ENCODE measurements at regions not wholly inside any gene's neighbourhood (a gene's known extent, or its start where the extent isn't known, plus 50 kb on each side); places are given as distances from the start of the nearest gene placed in this dataset.

GRCh38 chr2:12649602-12650400, 66.9 kb upstream of the TRIB2 start:
- no peak overlapping the region for H3K27ac ChIP-seq
- intact Hi-C loops (cut with DNase I) = no loop called here
- H3K36me3 ChIP-seq = no peaks in the 10 kb centered on the region
- DNase-seq (no peak), ATAC-seq (no peak)
- no peak for TF ChIP-seq CTCF (IDR thresholded peaks at IDR 0.05)
- H3K27me3 ChIP-seq = no peaks in the 10 kb centered on the region
- H3K4me1 ChIP-seq = no peaks in the 10 kb centered on the region
- no peaks in the 10 kb centered on the region for H3K9me3 ChIP-seq
- no peak overlapping the region for H3K4me3 ChIP-seq

GRCh38 chr2:12651641-12652040, 65.1 kb upstream of the TRIB2 start:
- intact Hi-C loops (cut with DNase I) = no loop called here
- DNase-seq (no peak), ATAC-seq (no peak)
- no peak for TF ChIP-seq CTCF (IDR thresholded peaks at IDR 0.05)
- Histone ChIP-seq H3K27ac (no peak overlapping the region), H3K4me1 (no peaks in the 10 kb centered on the region), H3K36me3 (no peaks in the 10 kb centered on the region), H3K27me3 (no peaks in the 10 kb centered on the region), H3K9me3 (no peaks in the 10 kb centered on the region), H3K4me3 (no peak overlapping the region)

GRCh38 chr2:12652723-12653122, 64.0 kb upstream of the TRIB2 start:
- TF ChIP-seq CTCF (IDR thresholded peaks at IDR 0.05) = no peak
- DNase-seq = no peak
- no peaks in the 10 kb centered on the region for H3K36me3 ChIP-seq
- no peaks in the 10 kb centered on the region for H3K27me3 ChIP-seq
- H3K27ac ChIP-seq = no peak overlapping the region
- no peak overlapping the region for H3K4me3 ChIP-seq
- no peaks in the 10 kb centered on the region for H3K4me1 ChIP-seq
- intact Hi-C loops (cut with DNase I) = no loop called here
- H3K9me3 ChIP-seq = no peaks in the 10 kb centered on the region
- ATAC-seq = no peak

GRCh38 chr2:12657560-12657959, 59.2 kb upstream of the TRIB2 start:
- intact Hi-C loops (cut with DNase I) = no loop called here
- no peaks in the 10 kb centered on the region for H3K27me3 ChIP-seq
- no peak for ATAC-seq
- H3K4me3 ChIP-seq = no peak overlapping the region
- no peaks in the 10 kb centered on the region for H3K36me3 ChIP-seq
- no peak overlapping the region for H3K27ac ChIP-seq
- no peaks in the 10 kb centered on the region for H3K4me1 ChIP-seq
- no peaks in the 10 kb centered on the region for H3K9me3 ChIP-seq
- no peak for TF ChIP-seq CTCF (IDR thresholded peaks at IDR 0.05)
- no peak for DNase-seq

- ATAC-seq (peak; percentile 55), DNase-seq (no peak)
- H3K27me3 ChIP-seq = no peaks in the 10 kb centered on the region
- no peak overlapping the region for H3K4me3 ChIP-seq
- H3K9me3 ChIP-seq = no peaks in the 10 kb centered on the region
- no peaks in the 10 kb centered on the region for H3K36me3 ChIP-seq
- no peak overlapping the region for H3K27ac ChIP-seq
- no peak for TF ChIP-seq CTCF (IDR thresholded peaks at IDR 0.05)
- no peaks in the 10 kb centered on the region for H3K4me1 ChIP-seq
- intact Hi-C loops (cut with DNase I) = no loop called here
These were observed 58.3 kb upstream of the TRIB2 start for GRCh38 chr2:12658310-12658945.
